ENCODE measurements at regions not wholly inside any gene's neighbourhood (a gene's known extent, or its start where the extent isn't known, plus 50 kb on each side); places are given as distances from the start of the nearest gene placed in this dataset.

GRCh38 chr6:128655978-128656498 is 135.6 kb upstream of the PTPRK start:
- ATAC-seq (no peak), DNase-seq (no peak)
- H3K4me3 ChIP-seq, result no peak overlapping the region
- H3K4me1 ChIP-seq, result no peaks in the 10 kb centered on the region
- no peaks in the 10 kb centered on the region for H3K9me3 ChIP-seq
- no peaks in the 10 kb centered on the region for H3K36me3 ChIP-seq
- H3K27me3 ChIP-seq, result no peaks in the 10 kb centered on the region
- TF ChIP-seq CTCF (IDR thresholded peaks at IDR 0.05) (no peak), POLR2A (IDR thresholded peaks at IDR 0.05) (no peak)
- H3K27ac ChIP-seq, result no peak overlapping the region
- intact Hi-C loops (cut with DNase I), result no loop called here
- WGBS (ENCODE audit: insufficient coverage, low coverage, low lambda C conversion rate, missing lambda C conversion rate), result 33% methylated on average over 1 of the region's 1 CpG

- Histone ChIP-seq H3K4me1 (no peaks in the 10 kb centered on the region), H3K36me3 (no peaks in the 10 kb centered on the region), H3K27me3 (no peaks in the 10 kb centered on the region), H3K27ac (no peak overlapping the region), H3K9me3 (no peaks in the 10 kb centered on the region), H3K4me3 (no peak overlapping the region)
- 59% methylated on average over 2 of the region's 2 CpGs for WGBS (ENCODE audit: insufficient coverage, low coverage, low lambda C conversion rate, missing lambda C conversion rate)
- intact Hi-C loops (cut with DNase I), result no loop called here
- TF ChIP-seq POLR2A (IDR thresholded peaks at IDR 0.05) (no peak), CTCF (IDR thresholded peaks at IDR 0.05) (no peak)
- DNase-seq (no peak), ATAC-seq (no peak)
These were observed 127.7 kb upstream of the PTPRK start for GRCh38 chr6:128648022-128648598.

GRCh38 chr6:128642132-128642531 is 121.7 kb upstream of the PTPRK start:
- TF ChIP-seq POLR2A (IDR thresholded peaks at IDR 0.05) (no peak), CTCF (IDR thresholded peaks at IDR 0.05) (no peak)
- Histone ChIP-seq H3K36me3 (no peaks in the 10 kb centered on the region), H3K9me3 (no peaks in the 10 kb centered on the region), H3K4me1 (no peaks in the 10 kb centered on the region), H3K4me3 (no peak overlapping the region), H3K27ac (no peak overlapping the region), H3K27me3 (no peaks in the 10 kb centered on the region)
- ATAC-seq, result no peak
- no peak for DNase-seq
- WGBS (ENCODE audit: insufficient coverage, low coverage, low lambda C conversion rate, missing lambda C conversion rate), result 90% methylated on average over 1 of the region's 1 CpG
- intact Hi-C loops (cut with DNase I), result no loop called here

GRCh38 chr6:128641703-128642102 is 121.3 kb upstream of the PTPRK start:
- Histone ChIP-seq H3K27me3 (no peaks in the 10 kb centered on the region), H3K27ac (no peak overlapping the region), H3K4me3 (no peak overlapping the region), H3K36me3 (no peaks in the 10 kb centered on the region), H3K9me3 (no peaks in the 10 kb centered on the region), H3K4me1 (no peaks in the 10 kb centered on the region)
- ATAC-seq (no peak), DNase-seq (no peak)
- TF ChIP-seq CTCF (IDR thresholded peaks at IDR 0.05) (no peak), POLR2A (IDR thresholded peaks at IDR 0.05) (no peak)
- intact Hi-C loops (cut with DNase I), result no loop called here

- intact Hi-C loops (cut with DNase I), result no loop called here
- Histone ChIP-seq H3K27ac (no peak overlapping the region), H3K4me1 (no peaks in the 10 kb centered on the region), H3K4me3 (no peak overlapping the region), H3K9me3 (no peaks in the 10 kb centered on the region), H3K36me3 (no peaks in the 10 kb centered on the region), H3K27me3 (no peaks in the 10 kb centered on the region)
- no peak for ATAC-seq
- TF ChIP-seq POLR2A (IDR thresholded peaks at IDR 0.05) (no peak), CTCF (IDR thresholded peaks at IDR 0.05) (no peak)
- no peak for DNase-seq
These were observed 118.4 kb upstream of the PTPRK start for GRCh38 chr6:128638817-128639216.

Data from right lobe of liver (tissue), 6 donors.